IMR-90 (cell line): ENCODE measurements at regions not wholly inside any gene's neighbourhood (a gene's known extent, or its start where the extent isn't known, plus 50 kb on each side); places are given as distances from the start of the nearest gene placed in this dataset.

Experiments
- CEBPB ChIP-seq: IDR thresholded peaks from 2 replicates; pipeline ENCODE4 v1.6.1; 2012; ENCODE audit warnings: low read depth, low read length, improper control_type of control experiment
- CTCF ChIP-seq: conservative IDR thresholded peaks from 2 replicates; pipeline ENCODE4 v1.5.1; 2012; ENCODE audit warnings: mild to moderate bottlenecking, low read depth, low read length, improper control_type of control experiment
- FOS ChIP-seq: fragments of 150-350 bp; IDR thresholded peaks from 2 replicates; pipeline ENCODE4 v1.6.1; 2016; ENCODE audit warnings: low read depth, low read length
- MAZ ChIP-seq: IDR thresholded peaks from 2 replicates; pipeline ENCODE4 v1.6.1; 2012; ENCODE audit warnings: low read depth, mild to moderate bottlenecking, low read length, improper control_type of control experiment, moderate library complexity, borderline replicate concordance
- MXI1 ChIP-seq: IDR thresholded peaks from 2 replicates; pipeline ENCODE4 v1.6.1; 2012; ENCODE audit warnings: low read depth, mild to moderate bottlenecking, low read length, moderate library complexity, borderline replicate concordance
- POLR2A ChIP-seq: IDR thresholded peaks from 2 replicates; pipeline ENCODE4 v1.6.1; 2012; ENCODE audit warnings: mild to moderate bottlenecking, low read depth, low read length
- RAD21 ChIP-seq: IDR thresholded peaks from 2 replicates; pipeline ENCODE4 v1.6.1; 2012; ENCODE audit warnings: low read length, improper control_type of control experiment
- RFX5 ChIP-seq: IDR thresholded peaks from 2 replicates; pipeline ENCODE4 v1.8.0; 2012; ENCODE audit warnings: low read depth, mild to moderate bottlenecking, low read length, moderate library complexity
- SMC3 ChIP-seq: fragments of 150-350 bp; IDR thresholded peaks from 2 replicates; pipeline ENCODE4 v1.6.1; 2016; ENCODE audit warnings: low read depth, mild to moderate bottlenecking, antibody characterized with exemption, low read length, moderate library complexity
- TF ChIP-seq, protein P1 (sequence below): fragments of 150-350 bp; IDR thresholded peaks from 2 replicates; pipeline ENCODE4 v1.6.1; 2017; ENCODE audit warnings: mild to moderate bottlenecking, antibody characterized with exemption, low read length, low read depth

GRCh38 chr2:144889348-144889747, 369.4 kb upstream of the ZEB2 start:
- TF ChIP-seq CTCF (no peak), MXI1 (no peak), RFX5 (no peak), FOS (no peak), RAD21 (no peak), POLR2A (no peak), MAZ (no peak), CEBPB (no peak), SMC3 (no peak)
- TF ChIP-seq, protein P1, sequence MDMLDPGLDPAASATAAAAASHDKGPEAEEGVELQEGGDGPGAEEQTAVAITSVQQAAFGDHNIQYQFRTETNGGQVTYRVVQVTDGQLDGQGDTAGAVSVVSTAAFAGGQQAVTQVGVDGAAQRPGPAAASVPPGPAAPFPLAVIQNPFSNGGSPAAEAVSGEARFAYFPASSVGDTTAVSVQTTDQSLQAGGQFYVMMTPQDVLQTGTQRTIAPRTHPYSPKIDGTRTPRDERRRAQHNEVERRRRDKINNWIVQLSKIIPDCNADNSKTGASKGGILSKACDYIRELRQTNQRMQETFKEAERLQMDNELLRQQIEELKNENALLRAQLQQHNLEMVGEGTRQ: no peak
